CD4-positive, alpha-beta T cell treated with Interleukin-21 for 1 hour (primary cell): ENCODE measurements at regions not wholly inside any gene's neighbourhood (a gene's known extent, or its start where the extent isn't known, plus 50 kb on each side); places are given as distances from the start of the nearest gene placed in this dataset.
"Not testable (repeated sequence)": the region's sequence is repeated elsewhere in the genome, so short reads cannot be mapped to it uniquely, and the experiment has no call there.

Source experiments
- DNase-seq: peaks from one replicate; pipeline ENCODE4 v3.0.0-alpha.2; 2020

GRCh38 chr6:135731116-135731515 is 120.4 kb upstream of the PDE7B start:
- no peak for DNase-seq

DNA sequence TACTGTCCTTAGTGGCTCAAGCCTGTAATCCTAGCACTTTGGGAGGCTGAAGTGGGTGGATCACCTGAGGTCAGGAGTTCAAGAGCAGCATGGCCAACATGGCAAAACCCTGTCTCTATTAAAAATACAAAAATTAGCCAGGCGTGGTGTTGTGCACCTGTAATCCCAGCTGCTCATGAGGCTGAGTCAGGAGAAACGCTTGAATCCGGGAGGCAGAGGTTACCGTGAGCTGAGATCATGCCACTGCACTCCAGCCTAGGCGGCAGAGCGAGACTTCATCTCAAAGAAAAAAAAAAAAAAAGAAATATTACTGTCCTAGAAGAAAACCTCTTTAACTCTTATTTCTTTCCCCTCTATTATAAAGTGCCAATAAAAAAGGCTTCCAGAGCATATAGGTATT is 115.2 kb upstream of the PDE7B start:
- DNase-seq = not testable (repeated sequence)

DNA sequence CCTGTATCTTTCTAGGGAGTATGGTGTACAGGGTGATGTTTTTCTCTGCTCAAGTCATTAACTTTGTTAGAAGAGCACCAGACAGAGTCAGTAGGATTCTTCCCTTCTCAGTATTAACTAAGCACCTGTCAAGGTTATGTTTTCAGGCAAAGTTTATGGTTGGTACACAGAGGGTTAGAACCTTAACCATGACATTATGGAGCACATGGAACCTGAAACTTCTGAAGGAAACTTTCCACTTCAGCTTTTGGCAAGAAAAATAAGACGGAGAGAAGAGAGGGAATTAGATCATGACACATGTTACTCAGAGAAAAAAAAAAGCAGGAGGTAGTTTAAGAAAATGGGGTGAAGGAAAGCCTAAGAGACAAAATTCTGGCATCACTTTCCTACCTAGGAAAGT is 112.9 kb upstream of the PDE7B start:
- DNase-seq = no peak

GRCh38 chr6:135739288-135739687 is 112.2 kb upstream of the PDE7B start:
- no peak for DNase-seq

DNA sequence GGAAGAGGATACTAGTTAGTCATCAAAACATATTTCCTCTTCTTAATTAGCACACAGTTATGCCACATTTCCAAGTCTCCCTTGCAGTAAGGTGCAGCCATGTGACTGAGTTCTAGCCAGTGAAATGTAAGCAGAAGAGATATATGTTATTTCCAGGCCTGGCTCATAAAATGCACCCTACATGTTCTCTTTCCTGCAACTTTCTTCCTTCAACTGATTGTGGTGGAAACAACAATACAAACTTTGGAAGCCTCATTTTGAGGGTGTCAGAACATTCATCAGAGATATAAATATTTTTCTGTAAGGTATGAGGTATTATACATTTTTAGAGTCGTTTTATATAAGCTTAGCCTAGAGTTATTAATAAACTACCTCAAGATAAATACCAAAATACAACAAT is 110.9 kb upstream of the PDE7B start:
- no peak for DNase-seq

- no peak for DNase-seq
These were observed 108.0 kb upstream of the PDE7B start for GRCh38 chr6:135743476-135743875.

GRCh38 chr6:135748189-135748588 is 103.3 kb upstream of the PDE7B start:
- no peak for DNase-seq

DNA sequence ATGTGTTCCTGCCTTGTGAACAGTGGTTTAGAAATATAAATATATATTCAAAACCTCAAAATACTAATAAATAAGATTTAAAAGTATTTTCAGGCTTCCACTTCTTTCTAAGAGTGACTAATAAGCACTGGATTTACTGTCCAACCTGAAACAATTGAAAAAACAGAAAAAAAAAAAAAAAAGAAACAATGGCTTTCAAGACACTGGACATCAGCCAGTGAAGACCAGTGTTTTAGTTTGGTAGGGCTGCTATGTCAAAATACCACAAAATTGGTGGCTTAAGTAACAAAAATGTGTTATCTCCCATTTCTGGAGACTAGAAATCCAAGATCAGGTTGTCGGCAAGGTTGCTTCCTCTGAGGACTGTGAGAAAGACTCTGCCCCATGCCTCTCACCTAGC is 101.4 kb upstream of the PDE7B start:
- DNase-seq = no peak

- no peak for DNase-seq
These were observed 98.3 kb upstream of the PDE7B start for GRCh38 chr6:135753196-135753595.

GRCh38 chr6:135759831-135760230 is 91.7 kb upstream of the PDE7B start:
- no peak for DNase-seq

DNA sequence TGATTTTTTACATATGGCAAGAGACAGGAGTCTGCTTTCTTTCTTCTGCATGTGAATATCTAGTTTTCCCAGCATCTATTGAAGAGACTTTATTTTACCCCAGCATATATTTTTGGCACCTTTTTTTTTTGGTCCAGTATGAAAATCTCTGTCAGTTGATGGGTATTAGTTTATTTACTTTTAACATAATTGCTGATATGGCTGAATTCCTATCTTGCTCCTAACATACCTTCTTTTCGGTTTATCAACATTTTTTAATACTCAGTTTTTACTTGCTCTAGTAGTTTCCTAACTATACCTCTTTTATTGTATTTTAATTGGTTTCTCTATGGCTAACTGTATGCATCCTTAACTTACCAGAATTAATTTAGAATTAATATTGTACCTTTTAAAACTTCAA is 77.5 kb upstream of the PDE7B start:
- no peak for DNase-seq

GRCh38 chr6:135779213-135779612 is 72.3 kb upstream of the PDE7B start:
- no peak for DNase-seq

DNA sequence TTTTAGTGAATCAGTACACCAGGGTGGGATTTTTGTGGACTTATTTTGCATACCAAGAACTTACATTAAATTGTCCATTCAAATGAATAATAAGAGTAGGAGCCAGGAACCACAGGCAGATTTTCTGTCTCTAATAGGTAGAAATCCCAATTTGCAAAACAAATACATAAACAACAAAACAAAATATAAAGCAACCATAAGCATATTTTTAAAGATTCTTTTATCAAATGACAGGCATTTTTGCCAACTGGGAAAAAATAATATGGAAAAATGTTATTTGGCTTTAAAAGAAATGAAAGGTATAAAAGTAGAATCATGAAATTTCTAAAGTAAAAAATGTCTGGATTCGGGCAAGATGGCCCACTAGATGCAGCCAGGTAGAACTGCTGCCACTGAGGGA is 71.2 kb upstream of the PDE7B start:
- no peak for DNase-seq

- DNase-seq = no peak
These were observed 69.0 kb upstream of the PDE7B start for GRCh38 chr6:135782546-135782945.

GRCh38 chr6:135784507-135784906 is 67.0 kb upstream of the PDE7B start:
- no peak for DNase-seq

- no peak for DNase-seq
These were observed 62.0 kb upstream of the PDE7B start for GRCh38 chr6:135789375-135790050.

- no peak for DNase-seq
These were observed 60.1 kb upstream of the PDE7B start for GRCh38 chr6:135791441-135791840.

- no peak for DNase-seq
These were observed 54.7 kb upstream of the PDE7B start for GRCh38 chr6:135796643-135797305.

DNA sequence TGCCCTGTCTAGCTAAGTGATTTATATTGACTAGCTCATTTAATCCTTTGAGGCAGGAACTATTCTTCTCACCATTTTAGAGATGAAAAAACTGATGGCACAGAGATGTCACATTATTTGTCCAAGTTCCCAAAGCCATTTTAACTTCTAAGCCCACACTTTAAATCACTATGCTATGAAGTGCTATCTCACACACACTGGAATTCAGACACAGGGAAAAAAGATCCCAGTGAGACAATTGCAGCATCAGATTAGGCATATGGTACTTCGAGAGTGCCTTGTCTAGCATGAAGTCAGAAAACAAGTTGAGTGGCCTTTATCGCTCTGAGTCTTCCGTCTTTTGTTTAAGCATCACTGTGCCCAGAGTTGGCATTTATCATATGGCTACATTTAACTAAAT is 54.1 kb upstream of the PDE7B start:
- no peak for DNase-seq

DNA sequence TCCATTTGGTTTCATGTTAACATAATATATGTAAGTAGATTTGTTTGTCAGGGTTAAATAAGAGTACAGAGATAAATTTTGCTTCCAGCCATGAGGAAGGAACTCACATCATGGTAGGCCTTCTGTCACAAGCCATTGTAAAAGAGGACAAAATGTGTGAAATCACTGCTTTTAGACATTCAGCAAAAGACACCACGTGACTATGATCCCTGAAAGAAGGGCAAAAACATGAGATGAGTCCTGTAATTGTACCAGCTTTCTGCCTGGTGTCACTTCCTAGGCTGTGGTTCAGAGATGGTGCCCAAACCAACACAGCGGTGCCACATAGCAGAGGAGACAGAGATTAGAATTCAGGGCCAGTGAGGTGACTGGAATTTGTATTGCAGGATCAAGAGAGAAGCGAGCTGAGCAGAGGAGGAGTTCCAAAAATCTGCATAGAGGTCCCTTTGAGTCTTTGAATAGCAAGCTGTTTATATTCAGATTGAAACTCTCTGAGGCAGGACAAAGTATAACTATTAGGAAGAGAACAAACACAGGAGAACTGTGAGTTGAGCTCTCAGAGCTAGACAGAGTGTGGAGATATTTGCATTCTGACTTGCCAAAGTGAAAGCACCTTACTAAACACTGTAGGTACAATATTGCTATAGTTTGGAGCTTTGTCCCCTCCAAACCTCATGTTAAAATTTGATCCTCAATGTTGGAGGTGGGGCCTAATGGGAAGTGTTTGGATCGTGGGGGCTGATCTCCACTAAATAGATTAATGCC is 52.6 kb upstream of the PDE7B start:
- DNase-seq = no peak
